HG03469 (cell line): ENCODE measurements at regions not wholly inside any gene's neighbourhood (a gene's known extent, or its start where the extent isn't known, plus 50 kb on each side); places are given as distances from the start of the nearest gene placed in this dataset.
A peak's percentile ranks its signal among the peaks of the same experiment; 100 is the strongest.
"Not testable (repeated sequence)": the region's sequence is repeated elsewhere in the genome, so short reads cannot be mapped to it uniquely, and the experiment has no call there.

ENCODE experiments used
- ATAC-seq: cut with Tn5 transposase; IDR thresholded peaks from one replicate; pipeline ENCODE4 v1.9.1; 2021; ENCODE audit warnings: mild to moderate bottlenecking, moderate library complexity, moderate number of reproducible peaks; ENCODE audit not compliant: unreplicated experiment

GRCh38 chr16:29578898-29579297 is 72.7 kb upstream of the NPIPB12 start:
- not testable (repeated sequence) for ATAC-seq

- not testable (repeated sequence) for ATAC-seq
Observed at GRCh38 chr16:29581764-29582163, 75.6 kb upstream of the NPIPB12 start.

GRCh38 chr16:29591919-29592318 is 71.1 kb upstream of the SPN start:
- ATAC-seq = not testable (repeated sequence)

GRCh38 chr16:29594269-29594925 is 68.7 kb upstream of the SPN start:
- ATAC-seq = peak; percentile 15

GRCh38 chr16:29594926-29595838 is 67.9 kb upstream of the SPN start:
- peak; percentile 43 for ATAC-seq

GRCh38 chr16:29597030-29597429 is 66.0 kb upstream of the SPN start:
- not testable (repeated sequence) for ATAC-seq

- ATAC-seq = not testable (repeated sequence)
Observed at GRCh38 chr16:29600111-29601000, 62.7 kb upstream of the SPN start.

GRCh38 chr16:29602247-29602625 is 60.8 kb upstream of the SPN start:
- ATAC-seq = not testable (repeated sequence)

GRCh38 chr16:29602683-29603088 is 60.4 kb upstream of the SPN start:
- ATAC-seq = not testable (repeated sequence)

GRCh38 chr16:29604631-29605549 is 58.2 kb upstream of the SPN start:
- not testable (repeated sequence) for ATAC-seq

GRCh38 chr16:29605593-29606205 is 57.3 kb upstream of the SPN start:
- ATAC-seq = not testable (repeated sequence)

- ATAC-seq = not testable (repeated sequence)
Observed at GRCh38 chr16:29606669-29607427, 56.2 kb upstream of the SPN start.

GRCh38 chr16:29607428-29607823 is 55.6 kb upstream of the SPN start:
- ATAC-seq = not testable (repeated sequence)

- not testable (repeated sequence) for ATAC-seq
Observed at GRCh38 chr16:29612381-29613306, 50.4 kb upstream of the SPN start.
